ENCODE measurements at regions not wholly inside any gene's neighbourhood (a gene's known extent, or its start where the extent isn't known, plus 50 kb on each side); places are given as distances from the start of the nearest gene placed in this dataset.

GRCh38 chr9:100852088-100852487 is 176.4 kb upstream of the PLPPR1 start:
- TF ChIP-seq, protein P1, sequence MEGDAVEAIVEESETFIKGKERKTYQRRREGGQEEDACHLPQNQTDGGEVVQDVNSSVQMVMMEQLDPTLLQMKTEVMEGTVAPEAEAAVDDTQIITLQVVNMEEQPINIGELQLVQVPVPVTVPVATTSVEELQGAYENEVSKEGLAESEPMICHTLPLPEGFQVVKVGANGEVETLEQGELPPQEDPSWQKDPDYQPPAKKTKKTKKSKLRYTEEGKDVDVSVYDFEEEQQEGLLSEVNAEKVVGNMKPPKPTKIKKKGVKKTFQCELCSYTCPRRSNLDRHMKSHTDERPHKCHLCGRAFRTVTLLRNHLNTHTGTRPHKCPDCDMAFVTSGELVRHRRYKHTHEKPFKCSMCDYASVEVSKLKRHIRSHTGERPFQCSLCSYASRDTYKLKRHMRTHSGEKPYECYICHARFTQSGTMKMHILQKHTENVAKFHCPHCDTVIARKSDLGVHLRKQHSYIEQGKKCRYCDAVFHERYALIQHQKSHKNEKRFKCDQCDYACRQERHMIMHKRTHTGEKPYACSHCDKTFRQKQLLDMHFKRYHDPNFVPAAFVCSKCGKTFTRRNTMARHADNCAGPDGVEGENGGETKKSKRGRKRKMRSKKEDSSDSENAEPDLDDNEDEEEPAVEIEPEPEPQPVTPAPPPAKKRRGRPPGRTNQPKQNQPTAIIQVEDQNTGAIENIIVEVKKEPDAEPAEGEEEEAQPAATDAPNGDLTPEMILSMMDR (IDR thresholded peaks at IDR 0.05) = no peak
- TF ChIP-seq POLR2A (IDR thresholded peaks at IDR 0.05; ENCODE audit: low read depth) = no peak
- no peak for TF ChIP-seq POLR2AphosphoS5 (IDR thresholded peaks at IDR 0.05)

Data from esophagus muscularis mucosa (tissue), 3 donors.